ENCODE measurements at regions not wholly inside any gene's neighbourhood (a gene's known extent, or its start where the extent isn't known, plus 50 kb on each side); places are given as distances from the start of the nearest gene placed in this dataset.

- no peaks in the 10 kb centered on the region for H3K36me3 ChIP-seq
- no peak for TF ChIP-seq CTCF (IDR thresholded peaks at IDR 0.05; ENCODE audit: low read depth, low read length)
- H3K4me3 ChIP-seq (ENCODE audit: low read depth, low read length), result no peak overlapping the region
- no peaks in the 10 kb centered on the region for H3K9me3 ChIP-seq (ENCODE audit: severe bottlenecking)
- no peak overlapping the region for H3K27ac ChIP-seq
- no peaks in the 10 kb centered on the region for H3K27me3 ChIP-seq (ENCODE audit: insufficient read depth, low read depth, severe bottlenecking)
- no peak for DNase-seq
Measured at GRCh38 chr3:102571720-102572384, 137.0 kb downstream of the ZPLD1 start.

DNA sequence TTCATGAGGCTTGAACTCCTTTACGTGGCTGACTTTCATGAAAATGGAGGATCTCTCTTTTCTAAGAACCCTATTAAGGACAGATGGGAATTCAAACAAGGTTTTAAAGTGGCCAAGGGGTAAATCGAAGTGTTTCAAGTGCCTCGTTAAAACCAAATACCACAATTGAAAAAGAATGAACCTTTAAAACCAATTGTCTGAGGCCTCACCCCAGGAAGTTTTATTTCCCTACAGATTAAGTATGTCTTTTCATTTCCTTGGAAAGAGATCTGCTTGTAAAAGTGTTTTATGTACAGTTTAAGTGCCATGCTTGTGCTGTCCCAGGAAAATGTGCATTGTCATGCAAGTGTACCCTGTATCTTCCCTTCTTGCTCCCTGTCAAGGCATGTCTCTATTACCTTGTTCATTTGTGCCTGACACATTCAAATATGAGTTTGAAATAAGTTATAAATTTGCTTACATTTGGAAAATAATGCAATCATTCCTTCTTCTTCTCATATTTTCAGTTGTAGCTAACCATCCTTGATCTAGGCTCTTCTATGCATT lies 138.7 kb downstream of the ZPLD1 start:
- no peak overlapping the region for H3K4me3 ChIP-seq (ENCODE audit: low read depth, low read length)
- H3K36me3 ChIP-seq, result no peaks in the 10 kb centered on the region
- no peaks in the 10 kb centered on the region for H3K9me3 ChIP-seq (ENCODE audit: severe bottlenecking)
- no peak overlapping the region for H3K27ac ChIP-seq
- H3K27me3 ChIP-seq (ENCODE audit: insufficient read depth, low read depth, severe bottlenecking), result no peaks in the 10 kb centered on the region
- DNase-seq, result no peak
- no peak for TF ChIP-seq CTCF (IDR thresholded peaks at IDR 0.05; ENCODE audit: low read depth, low read length)

DNA sequence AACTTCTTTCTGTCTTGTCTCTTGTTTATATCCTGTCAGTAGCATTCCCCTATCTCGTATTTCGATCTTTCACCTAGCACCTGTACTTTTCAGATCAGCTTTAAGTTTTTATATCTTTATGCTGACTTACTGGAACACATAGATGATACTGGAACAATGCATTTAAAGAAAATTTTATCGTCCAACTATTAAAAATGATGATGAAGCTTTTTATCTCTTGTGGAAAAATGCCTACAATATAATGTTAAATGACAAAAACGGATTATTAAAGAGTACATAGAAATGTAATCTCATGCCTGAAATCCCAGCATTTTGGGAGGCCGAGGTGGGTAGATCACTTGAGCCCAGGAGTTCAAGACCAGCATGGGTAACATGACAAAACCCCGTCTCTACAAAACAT lies 139.5 kb downstream of the ZPLD1 start:
- TF ChIP-seq CTCF (IDR thresholded peaks at IDR 0.05; ENCODE audit: low read depth, low read length), result no peak
- Histone ChIP-seq H3K27me3 (ENCODE audit: insufficient read depth, low read depth, severe bottlenecking) (no peaks in the 10 kb centered on the region), H3K4me3 (ENCODE audit: low read depth, low read length) (no peak overlapping the region), H3K9me3 (ENCODE audit: severe bottlenecking) (no peaks in the 10 kb centered on the region), H3K27ac (no peak overlapping the region), H3K36me3 (no peaks in the 10 kb centered on the region)
- DNase-seq, result no peak

GRCh38 chr3:102576651-102577050 lies 141.8 kb downstream of the ZPLD1 start:
- no peak overlapping the region for H3K27ac ChIP-seq
- H3K36me3 ChIP-seq, result no peaks in the 10 kb centered on the region
- no peak for DNase-seq
- no peaks in the 10 kb centered on the region for H3K9me3 ChIP-seq (ENCODE audit: severe bottlenecking)
- no peak for TF ChIP-seq CTCF (IDR thresholded peaks at IDR 0.05; ENCODE audit: low read depth, low read length)
- no peak overlapping the region for H3K4me3 ChIP-seq (ENCODE audit: low read depth, low read length)
- H3K27me3 ChIP-seq (ENCODE audit: insufficient read depth, low read depth, severe bottlenecking), result no peaks in the 10 kb centered on the region

GRCh38 chr3:102577082-102577789 lies 142.4 kb downstream of the ZPLD1 start:
- H3K27ac ChIP-seq, result no peak overlapping the region
- H3K9me3 ChIP-seq (ENCODE audit: severe bottlenecking), result no peaks in the 10 kb centered on the region
- DNase-seq, result no peak
- H3K36me3 ChIP-seq, result no peaks in the 10 kb centered on the region
- no peaks in the 10 kb centered on the region for H3K27me3 ChIP-seq (ENCODE audit: insufficient read depth, low read depth, severe bottlenecking)
- no peak overlapping the region for H3K4me3 ChIP-seq (ENCODE audit: low read depth, low read length)
- no peak for TF ChIP-seq CTCF (IDR thresholded peaks at IDR 0.05; ENCODE audit: low read depth, low read length)
